GM18505 (cell line): ENCODE measurements at regions not wholly inside any gene's neighbourhood (a gene's known extent, or its start where the extent isn't known, plus 50 kb on each side); places are given as distances from the start of the nearest gene placed in this dataset.
A peak's percentile ranks its signal among the peaks of the same experiment; 100 is the strongest.

ENCODE experiments used
- ATAC-seq: cut with Tn5 transposase; IDR thresholded peaks from one replicate; pipeline ENCODE4 v1.9.1; 2021; ENCODE audit not compliant: unreplicated experiment
- POLR2A ChIP-seq: IDR thresholded peaks from 4 replicates; pipeline ENCODE4 v1.6.1; 2011; ENCODE audit warnings: borderline replicate concordance; ENCODE audit not compliant: insufficient read depth, insufficient read length; ENCODE audit errors: extremely low read depth

GRCh38 chr4:182010876-182011275, 232.3 kb upstream of the TENM3 start:
- TF ChIP-seq POLR2A = no peak
- ATAC-seq = no peak

GRCh38 chr4:182014164-182014563, 229.0 kb upstream of the TENM3 start:
- ATAC-seq = no peak

GRCh38 chr4:182015014-182015413, 228.2 kb upstream of the TENM3 start:
- no peak for ATAC-seq
- no peak for TF ChIP-seq POLR2A

More at GRCh38 chr4:182014164-182014563, 229.0 kb upstream of the TENM3 start:
- TF ChIP-seq POLR2A = no peak

- ATAC-seq = no peak
- TF ChIP-seq POLR2A = no peak
These were observed 227.3 kb upstream of the TENM3 start for GRCh38 chr4:182015893-182016292.

GRCh38 chr4:182017038-182017437, 226.2 kb upstream of the TENM3 start:
- no peak for TF ChIP-seq POLR2A
- ATAC-seq = no peak

GRCh38 chr4:182018691-182019090, 224.5 kb upstream of the TENM3 start:
- ATAC-seq = peak; percentile 46
- peak; percentile 28 for TF ChIP-seq POLR2A

GRCh38 chr4:182019148-182019652, 224.0 kb upstream of the TENM3 start:
- ATAC-seq = peak; percentile 91
- TF ChIP-seq POLR2A = no peak

GRCh38 chr4:182022909-182023308, 220.3 kb upstream of the TENM3 start:
- no peak for ATAC-seq
- no peak for TF ChIP-seq POLR2A

GRCh38 chr4:182023469-182023868, 219.7 kb upstream of the TENM3 start:
- no peak for ATAC-seq
- TF ChIP-seq POLR2A = no peak

- no peak for TF ChIP-seq POLR2A
- ATAC-seq = no peak
These were observed 200.3 kb upstream of the TENM3 start for GRCh38 chr4:182042945-182043344.

GRCh38 chr4:182048871-182049270, 194.3 kb upstream of the TENM3 start:
- no peak for TF ChIP-seq POLR2A
- no peak for ATAC-seq

GRCh38 chr4:182056866-182057265, 186.3 kb upstream of the TENM3 start:
- no peak for ATAC-seq

GRCh38 chr4:182062458-182062857, 180.7 kb upstream of the TENM3 start:
- TF ChIP-seq POLR2A = no peak
- no peak for ATAC-seq

More at GRCh38 chr4:182056866-182057265, 186.3 kb upstream of the TENM3 start:
- no peak for TF ChIP-seq POLR2A

GRCh38 chr4:182062936-182063335, 180.3 kb upstream of the TENM3 start:
- ATAC-seq = no peak

GRCh38 chr4:182063651-182064050, 179.6 kb upstream of the TENM3 start:
- TF ChIP-seq POLR2A = no peak
- no peak for ATAC-seq

More at GRCh38 chr4:182062936-182063335, 180.3 kb upstream of the TENM3 start:
- no peak for TF ChIP-seq POLR2A
